Esophagus squamous epithelium (tissue), 4 donors: ENCODE measurements at regions not wholly inside any gene's neighbourhood (a gene's known extent, or its start where the extent isn't known, plus 50 kb on each side); places are given as distances from the start of the nearest gene placed in this dataset.

Experiments
- POLR2A ChIP-seq, 4 donors: fragments of 450-650 bp; IDR thresholded peaks; one replicate each; pipeline ENCODE4 v1.6.1; 2017; ENCODE audit warnings: antibody characterized with exemption in 4 of 4, mild to moderate bottlenecking in 4 of 4, moderate library complexity in 3 of 4
- TF ChIP-seq, protein P1 (sequence below), 6 experiments: fragments of 450-650 bp in 4 of 6; fragments of 200-600 bp in 2 of 6; sonication (generic) in 2 of 6; IDR thresholded peaks; one replicate each; pipeline ENCODE4 v1.5.1; 2016 to 2019; ENCODE audit warnings: antibody characterized with exemption in 6 of 6, mild to moderate bottlenecking in 4 of 6, moderate library complexity in 4 of 6

GRCh38 chr6:168962886-168963285 lies 290.8 kb downstream of the THBS2 start:
- TF ChIP-seq, protein P1, sequence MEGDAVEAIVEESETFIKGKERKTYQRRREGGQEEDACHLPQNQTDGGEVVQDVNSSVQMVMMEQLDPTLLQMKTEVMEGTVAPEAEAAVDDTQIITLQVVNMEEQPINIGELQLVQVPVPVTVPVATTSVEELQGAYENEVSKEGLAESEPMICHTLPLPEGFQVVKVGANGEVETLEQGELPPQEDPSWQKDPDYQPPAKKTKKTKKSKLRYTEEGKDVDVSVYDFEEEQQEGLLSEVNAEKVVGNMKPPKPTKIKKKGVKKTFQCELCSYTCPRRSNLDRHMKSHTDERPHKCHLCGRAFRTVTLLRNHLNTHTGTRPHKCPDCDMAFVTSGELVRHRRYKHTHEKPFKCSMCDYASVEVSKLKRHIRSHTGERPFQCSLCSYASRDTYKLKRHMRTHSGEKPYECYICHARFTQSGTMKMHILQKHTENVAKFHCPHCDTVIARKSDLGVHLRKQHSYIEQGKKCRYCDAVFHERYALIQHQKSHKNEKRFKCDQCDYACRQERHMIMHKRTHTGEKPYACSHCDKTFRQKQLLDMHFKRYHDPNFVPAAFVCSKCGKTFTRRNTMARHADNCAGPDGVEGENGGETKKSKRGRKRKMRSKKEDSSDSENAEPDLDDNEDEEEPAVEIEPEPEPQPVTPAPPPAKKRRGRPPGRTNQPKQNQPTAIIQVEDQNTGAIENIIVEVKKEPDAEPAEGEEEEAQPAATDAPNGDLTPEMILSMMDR (IDR thresholded peaks at IDR 0.05), result no peak
- TF ChIP-seq POLR2A (IDR thresholded peaks at IDR 0.05), result no peak
